GM19455 (cell line): ENCODE measurements at regions not wholly inside any gene's neighbourhood (a gene's known extent, or its start where the extent isn't known, plus 50 kb on each side); places are given as distances from the start of the nearest gene placed in this dataset.
"Not testable (repeated sequence)": the region's sequence is repeated elsewhere in the genome, so short reads cannot be mapped to it uniquely, and the experiment has no call there.

Source experiments
- ATAC-seq: cut with Tn5 transposase; IDR thresholded peaks from one replicate; pipeline ENCODE4 v1.9.1; 2021; ENCODE audit not compliant: unreplicated experiment

GRCh38 chr15:20272422-20273184, 269.0 kb downstream of the GOLGA6L6 start:
- ATAC-seq: no peak

GRCh38 chr15:20271647-20272046, 270.0 kb downstream of the GOLGA6L6 start:
- ATAC-seq: no peak

- not testable (repeated sequence) for ATAC-seq
These were observed 271.6 kb downstream of the GOLGA6L6 start for GRCh38 chr15:20269956-20270355.

GRCh38 chr15:20267996-20268395, 273.6 kb downstream of the GOLGA6L6 start:
- not testable (repeated sequence) for ATAC-seq

- not testable (repeated sequence) for ATAC-seq
These were observed 274.4 kb downstream of the GOLGA6L6 start for GRCh38 chr15:20267051-20267730.

DNA sequence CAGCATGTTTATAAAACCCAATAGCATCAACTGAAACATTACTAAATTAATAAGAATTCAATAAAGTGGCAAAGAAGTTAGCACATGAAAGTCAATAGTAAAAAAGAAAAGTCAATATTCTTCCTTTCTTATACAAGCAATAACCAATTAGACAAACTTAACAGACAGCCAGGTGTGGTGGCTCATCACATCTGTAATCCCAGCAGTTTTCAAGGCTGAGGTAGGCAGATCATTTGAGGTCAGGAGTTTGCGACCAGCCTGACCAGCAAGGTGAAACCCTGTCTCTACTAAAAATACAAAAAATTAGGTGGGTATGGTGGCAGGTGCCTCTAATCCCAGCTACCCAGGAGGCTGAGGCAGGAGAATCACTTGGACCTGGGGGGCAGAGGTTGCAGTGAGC, 275.9 kb downstream of the GOLGA6L6 start:
- ATAC-seq: not testable (repeated sequence)

DNA sequence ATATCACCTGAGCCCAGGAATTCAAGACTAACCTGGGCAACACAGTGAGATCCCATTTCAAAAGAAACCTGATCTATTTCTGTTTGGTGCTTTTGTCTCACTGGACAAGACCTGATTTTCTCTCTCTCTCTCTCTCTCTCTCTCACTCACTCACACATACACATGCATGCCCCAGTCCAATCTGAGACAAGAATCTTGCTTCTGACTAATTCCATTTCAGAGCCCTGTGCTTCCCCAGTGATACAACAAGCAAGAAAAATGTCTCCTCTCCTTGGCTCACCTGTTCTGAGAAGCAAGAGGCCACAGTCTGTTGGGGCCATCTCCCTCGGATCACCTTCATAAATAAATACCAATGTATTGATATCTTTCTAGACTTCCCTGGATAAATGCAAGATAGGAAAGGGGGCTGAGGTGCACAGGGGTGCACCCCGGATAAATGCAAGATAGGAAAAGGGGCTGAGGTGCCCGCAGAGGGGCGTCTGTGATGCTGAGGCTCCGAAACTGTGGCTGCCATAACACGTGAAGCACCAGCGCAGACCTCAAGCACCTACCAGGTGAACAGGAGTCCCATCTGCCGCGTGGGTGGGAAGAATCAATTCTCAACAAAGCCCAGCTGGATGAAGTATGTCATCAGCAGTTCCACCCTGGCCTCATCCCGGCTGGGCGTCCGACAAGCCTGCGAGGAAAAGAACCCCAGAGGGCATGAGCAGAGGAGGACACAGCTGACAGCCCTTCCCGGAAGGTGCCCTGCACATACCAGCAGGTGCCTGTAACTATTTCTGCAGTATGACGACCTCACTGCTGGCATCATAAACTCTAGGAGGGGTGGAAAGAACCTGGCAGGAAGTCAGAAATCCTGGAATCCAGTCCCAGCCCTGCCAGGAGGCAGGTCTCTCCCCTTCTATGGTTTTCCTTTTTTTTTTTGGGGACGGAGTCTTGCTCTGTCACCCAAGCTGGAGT, 280.0 kb downstream of the GOLGA6L6 start:
- not testable (repeated sequence) for ATAC-seq

DNA sequence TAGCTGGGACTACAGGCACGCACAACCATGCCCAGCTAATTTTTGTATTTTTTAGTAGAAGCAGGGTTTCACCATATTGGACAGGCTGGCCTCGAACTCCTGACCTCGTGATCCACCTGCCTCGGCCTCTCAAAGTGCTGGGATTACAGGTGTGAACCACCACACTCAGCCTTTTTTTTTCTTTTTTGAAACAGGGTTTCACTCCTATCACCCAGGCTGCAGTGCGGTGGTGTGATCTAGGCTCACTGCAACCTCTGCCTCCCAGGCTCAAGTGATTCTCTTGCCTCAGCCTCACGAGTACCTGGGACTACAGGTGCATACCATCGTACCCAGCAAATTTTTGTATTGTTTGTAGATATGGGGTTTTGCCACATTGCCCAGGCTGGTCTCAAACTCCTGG, 280.9 kb downstream of the GOLGA6L6 start:
- not testable (repeated sequence) for ATAC-seq

DNA sequence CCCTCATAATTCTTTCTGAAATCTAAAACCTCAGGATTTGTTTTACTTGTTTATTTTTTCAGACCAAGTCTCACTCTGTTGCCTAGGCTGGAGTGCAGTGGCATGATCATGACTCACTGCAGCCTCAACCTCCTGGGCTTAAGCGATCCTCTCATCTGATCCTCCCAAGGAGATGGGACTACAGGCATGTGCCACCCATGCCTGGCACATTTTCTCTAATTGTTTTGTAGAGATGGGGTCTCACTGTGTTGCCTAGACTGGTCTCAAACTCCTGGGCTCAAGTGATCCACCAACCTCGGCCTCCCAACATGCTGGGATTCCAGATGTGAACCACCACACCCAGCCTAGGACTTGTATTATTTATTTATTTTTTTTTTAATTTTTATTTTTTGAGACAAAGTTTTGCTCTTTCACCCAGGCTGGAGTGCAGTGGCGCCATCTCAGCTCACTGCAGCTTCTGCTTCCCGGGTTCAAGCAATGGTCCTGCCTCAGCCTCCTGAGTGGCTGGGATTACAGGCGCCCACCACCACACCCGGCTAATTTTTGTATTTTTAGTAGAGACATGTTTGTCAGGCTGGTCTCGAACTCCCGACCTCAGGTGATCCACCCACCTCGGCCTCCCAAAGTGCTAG, 281.9 kb downstream of the GOLGA6L6 start:
- ATAC-seq: not testable (repeated sequence)

GRCh38 chr15:20256394-20256793, 285.2 kb downstream of the GOLGA6L6 start:
- ATAC-seq: not testable (repeated sequence)

- not testable (repeated sequence) for ATAC-seq
These were observed 286.0 kb downstream of the GOLGA6L6 start for GRCh38 chr15:20255641-20256040.

GRCh38 chr15:20253047-20253615, 288.5 kb downstream of the GOLGA6L6 start:
- not testable (repeated sequence) for ATAC-seq

GRCh38 chr15:20252040-20252439, 289.6 kb downstream of the GOLGA6L6 start:
- not testable (repeated sequence) for ATAC-seq

- ATAC-seq: not testable (repeated sequence)
These were observed 290.2 kb downstream of the GOLGA6L6 start for GRCh38 chr15:20251214-20252005.

DNA sequence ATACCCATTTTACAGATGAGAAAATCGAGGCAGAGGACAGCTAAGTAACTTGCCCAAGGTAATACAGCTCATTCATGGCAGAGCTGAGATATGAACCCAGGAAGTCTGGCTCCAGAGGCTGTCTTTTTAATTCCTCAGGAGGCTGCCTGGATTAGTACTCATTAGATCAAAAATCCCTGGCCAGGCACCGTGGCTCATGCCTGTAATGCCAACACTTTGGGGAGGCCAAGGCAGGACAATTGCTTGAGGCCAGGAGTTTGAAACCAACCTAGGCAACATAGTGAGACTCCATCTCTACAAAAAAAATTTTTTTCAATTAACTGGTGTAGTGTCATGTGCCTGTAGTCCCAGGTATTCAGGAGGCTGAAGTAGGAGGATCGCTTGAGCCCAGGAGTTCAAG, 291.4 kb downstream of the GOLGA6L6 start:
- not testable (repeated sequence) for ATAC-seq

GRCh38 chr15:20249677-20249970, 292.0 kb downstream of the GOLGA6L6 start:
- ATAC-seq: not testable (repeated sequence)

GRCh38 chr15:20248434-20248833, 293.2 kb downstream of the GOLGA6L6 start:
- ATAC-seq: not testable (repeated sequence)

GRCh38 chr15:20247137-20247536, 294.5 kb downstream of the GOLGA6L6 start:
- not testable (repeated sequence) for ATAC-seq

- ATAC-seq: not testable (repeated sequence)
These were observed 295.0 kb downstream of the GOLGA6L6 start for GRCh38 chr15:20246624-20247023.

GRCh38 chr15:20245856-20246255, 295.7 kb downstream of the GOLGA6L6 start:
- ATAC-seq: not testable (repeated sequence)
